ENCODE measurements at regions not wholly inside any gene's neighbourhood (a gene's known extent, or its start where the extent isn't known, plus 50 kb on each side); places are given as distances from the start of the nearest gene placed in this dataset.
"Not testable (repeated sequence)": the region's sequence is repeated elsewhere in the genome, so short reads cannot be mapped to it uniquely, and the experiment has no call there.

GRCh38 chr1:163981500-163982030 lies 577.4 kb upstream of the PBX1 start:
- DNase-seq, result no peak
- no peaks in the 10 kb centered on the region for H3K9me3 ChIP-seq
- TF ChIP-seq EP300 (IDR thresholded peaks at IDR 0.05) (no peak), POLR2AphosphoS5 (IDR thresholded peaks at IDR 0.05) (no peak)
- H3K4me3 ChIP-seq, result no peak overlapping the region
- intact Hi-C loops (cut with DNase I; ENCODE audit: low total_unique reads), result no loop called here
- WGBS, 5 donors, result 14 to 39% (median 39%) methylated on average over 2 of the region's 2 CpGs
- no peaks in the 10 kb centered on the region for H3K36me3 ChIP-seq
- H3K4me1 ChIP-seq, result no peaks in the 10 kb centered on the region
- no peak overlapping the region for H3K27ac ChIP-seq
- H3K27me3 ChIP-seq, result no peaks in the 10 kb centered on the region

- H3K27me3 ChIP-seq, result no peaks in the 10 kb centered on the region
- intact Hi-C loops (cut with DNase I; ENCODE audit: low total_unique reads), result no loop called here
- DNase-seq, result no peak
- H3K27ac ChIP-seq, result no peak overlapping the region
- no peaks in the 10 kb centered on the region for H3K9me3 ChIP-seq
- no peak overlapping the region for H3K4me3 ChIP-seq
- H3K4me1 ChIP-seq, result no peaks in the 10 kb centered on the region
- TF ChIP-seq POLR2AphosphoS5 (IDR thresholded peaks at IDR 0.05) (no peak), CTCF (IDR thresholded peaks at IDR 0.05) (no peak), EP300 (IDR thresholded peaks at IDR 0.05) (no peak), POLR2A (IDR thresholded peaks at IDR 0.05) (no peak)
- no peaks in the 10 kb centered on the region for H3K36me3 ChIP-seq
- WGBS, 5 donors, result 71 to 81% (median 77%) methylated on average over 2 of the region's 2 CpGs
Observed at GRCh38 chr1:163983097-163983496, 575.9 kb upstream of the PBX1 start.

GRCh38 chr1:163985700-163986099 lies 573.3 kb upstream of the PBX1 start:
- H3K27me3 ChIP-seq, result no peaks in the 10 kb centered on the region
- H3K27ac ChIP-seq, result no peak overlapping the region
- no peaks in the 10 kb centered on the region for H3K9me3 ChIP-seq
- no peak overlapping the region for H3K4me3 ChIP-seq
- no peaks in the 10 kb centered on the region for H3K36me3 ChIP-seq
- intact Hi-C loops (cut with DNase I; ENCODE audit: low total_unique reads), result no loop called here
- TF ChIP-seq CTCF (IDR thresholded peaks at IDR 0.05) (no peak), EP300 (IDR thresholded peaks at IDR 0.05) (no peak), POLR2AphosphoS5 (IDR thresholded peaks at IDR 0.05) (no peak), POLR2A (IDR thresholded peaks at IDR 0.05) (no peak)
- H3K4me1 ChIP-seq, result no peaks in the 10 kb centered on the region
- WGBS, 5 donors, result 91 to 95% (median 93%) methylated on average over 3 of the region's 3 CpGs
- no peak for DNase-seq

GRCh38 chr1:163999131-163999530 lies 559.9 kb upstream of the PBX1 start:
- TF ChIP-seq EP300 (IDR thresholded peaks at IDR 0.05) (no peak), POLR2AphosphoS5 (IDR thresholded peaks at IDR 0.05) (no peak), POLR2A (IDR thresholded peaks at IDR 0.05) (no peak), CTCF (IDR thresholded peaks at IDR 0.05) (no peak)
- Histone ChIP-seq H3K36me3 (no peaks in the 10 kb centered on the region), H3K4me1 (no peaks in the 10 kb centered on the region), H3K9me3 (peaks cover 0 to 25% (median 12%) of the 10 kb centered on the region in 4 donors), H3K27me3 (no peaks in the 10 kb centered on the region), H3K4me3 (no peak overlapping the region), H3K27ac (no peak overlapping the region)
- WGBS, 5 donors, result 75 to 97% (median 86%) methylated on average over 1 of the region's 1 CpG
- intact Hi-C loops (cut with DNase I; ENCODE audit: low total_unique reads), result no loop called here
- DNase-seq, result peak in 1 of 2 donors; percentile 6

GRCh38 chr1:164006186-164006585 lies 552.8 kb upstream of the PBX1 start:
- H3K27ac ChIP-seq; intact Hi-C loops (cut with DNase I; ENCODE audit: low total_unique reads); H3K4me1 ChIP-seq; H3K4me3 ChIP-seq; H3K27me3 ChIP-seq; H3K36me3 ChIP-seq; DNase-seq: not testable (repeated sequence)
- peaks cover 0 to 29% (median 11%) of the 10 kb centered on the region in 4 donors for H3K9me3 ChIP-seq
- WGBS, 5 donors, result 71 to 85% (median 80%) methylated on average over 3 of the region's 3 CpGs
